Epithelial cell of esophagus (primary cell): ENCODE measurements at regions not wholly inside any gene's neighbourhood (a gene's known extent, or its start where the extent isn't known, plus 50 kb on each side); places are given as distances from the start of the nearest gene placed in this dataset.

Experiments
- DNase-seq: peaks from one replicate; pipeline ENCODE4 v3.0.0; 2010; ENCODE audit warnings: low read depth
- H3K4me3 ChIP-seq: 2 replicates; pipeline ENCODE4 v1.5.1; 2011; ENCODE audit warnings: mild to moderate bottlenecking, low read length, control low read depth
- CTCF ChIP-seq: IDR thresholded peaks from 2 replicates; pipeline ENCODE4 v1.5.1; 2011; ENCODE audit warnings: low read depth, mild to moderate bottlenecking, low read length, control low read depth, inconsistent platforms; ENCODE audit not compliant: insufficient read depth; ENCODE audit errors: missing control alignments

GRCh38 chr13:55432814-55433213, 1707.9 kb upstream of the PRR20A start:
- TF ChIP-seq CTCF = no peak
- H3K4me3 ChIP-seq = no peak overlapping the region
- peak; percentile 10 for DNase-seq

DNA sequence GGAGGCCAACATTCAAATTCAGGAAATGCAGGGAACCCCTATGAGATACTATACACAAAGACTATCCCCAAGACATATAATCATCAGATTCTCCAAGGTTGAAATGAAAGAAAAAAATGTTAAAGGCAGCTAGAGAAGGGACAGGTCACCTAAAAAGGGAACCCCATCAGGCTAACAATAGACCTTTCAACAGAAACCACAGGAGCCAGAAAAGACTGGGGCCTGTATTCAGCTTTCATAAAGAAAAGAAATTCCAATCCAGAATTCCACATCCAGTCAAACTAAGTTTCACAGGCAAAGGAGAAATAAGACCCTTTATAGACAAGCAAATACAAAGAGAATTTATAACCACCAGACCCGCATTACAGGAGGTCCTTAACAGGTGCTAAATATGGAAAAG, 1703.6 kb upstream of the PRR20A start:
- H3K4me3 ChIP-seq = no peak overlapping the region
- no peak for DNase-seq
- no peak for TF ChIP-seq CTCF

GRCh38 chr13:55439450-55439849, 1701.3 kb upstream of the PRR20A start:
- no peak for TF ChIP-seq CTCF
- no peak overlapping the region for H3K4me3 ChIP-seq
- DNase-seq = no peak

GRCh38 chr13:55440465-55441085, 1700.1 kb upstream of the PRR20A start:
- DNase-seq = no peak
- TF ChIP-seq CTCF = no peak
- no peak overlapping the region for H3K4me3 ChIP-seq

- DNase-seq = no peak
- H3K4me3 ChIP-seq = no peak overlapping the region
- no peak for TF ChIP-seq CTCF
Measured at GRCh38 chr13:55464222-55464621, 1676.5 kb upstream of the PRR20A start.

DNA sequence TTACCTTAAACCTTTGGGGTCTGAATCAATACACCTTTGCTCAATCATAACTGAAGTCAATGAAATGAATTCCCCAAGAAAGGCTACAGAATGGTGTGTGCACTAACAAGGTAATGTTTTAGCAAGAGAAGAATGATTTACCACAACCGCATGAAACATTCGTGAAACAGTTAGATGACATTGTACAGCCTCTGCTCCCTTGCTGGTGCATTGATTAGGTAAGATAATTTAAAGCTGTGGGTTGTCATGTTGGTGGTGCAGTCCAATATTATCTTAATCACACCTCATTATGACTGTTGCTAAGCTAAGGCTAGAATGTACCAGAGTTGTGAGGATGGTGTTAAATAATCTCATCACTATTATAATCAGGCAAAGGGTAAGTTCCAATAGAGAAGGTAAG, 1673.2 kb upstream of the PRR20A start:
- no peak for DNase-seq
- TF ChIP-seq CTCF = no peak
- no peak overlapping the region for H3K4me3 ChIP-seq

- H3K4me3 ChIP-seq = no peak overlapping the region
- TF ChIP-seq CTCF = no peak
- no peak for DNase-seq
Measured at GRCh38 chr13:55483626-55484158, 1657.0 kb upstream of the PRR20A start.
